ENCODE measurements at regions not wholly inside any gene's neighbourhood (a gene's known extent, or its start where the extent isn't known, plus 50 kb on each side); places are given as distances from the start of the nearest gene placed in this dataset.

GRCh38 chr16:73339821-73340220 is 291.9 kb upstream of the ZFHX3 start:
- Histone ChIP-seq H3K27ac (ENCODE audit: low read depth, low read length) (no peak overlapping the region), H3K79me2 (ENCODE audit: control insufficient read depth, low read length) (no peaks in the 10 kb centered on the region), H3K4me2 (ENCODE audit: low read length) (no peak overlapping the region), H3K4me3 (ENCODE audit: low read length) (no peak overlapping the region), H3F3A (ENCODE audit: control insufficient read depth, insufficient read depth) (no peaks in the 10 kb centered on the region), H3K36me3 (ENCODE audit: control insufficient read depth, low read length) (no peaks in the 10 kb centered on the region), H3K9me3 (ENCODE audit: control insufficient read depth, insufficient read depth, low read length) (no peaks in the 10 kb centered on the region), H4K20me1 (ENCODE audit: control insufficient read depth, insufficient read depth, low read depth, low read length) (no peaks in the 10 kb centered on the region), H3K27me3 (ENCODE audit: control insufficient read depth, low read length) (no peaks in the 10 kb centered on the region), H3K4me1 (ENCODE audit: control insufficient read depth, low read length) (no peaks in the 10 kb centered on the region), H3K9me2 (replicated peaks; ENCODE audit: control insufficient read depth, low read length) (no peaks in the 10 kb centered on the region)
- TF ChIP-seq CTCF (IDR thresholded peaks at IDR 0.05; ENCODE audit: low read depth, low read length, poor library complexity, severe bottlenecking) (no peak), EZH2phosphoT487 (IDR thresholded peaks at IDR 0.05; ENCODE audit: borderline replicate concordance, low read length) (no peak)

DNA sequence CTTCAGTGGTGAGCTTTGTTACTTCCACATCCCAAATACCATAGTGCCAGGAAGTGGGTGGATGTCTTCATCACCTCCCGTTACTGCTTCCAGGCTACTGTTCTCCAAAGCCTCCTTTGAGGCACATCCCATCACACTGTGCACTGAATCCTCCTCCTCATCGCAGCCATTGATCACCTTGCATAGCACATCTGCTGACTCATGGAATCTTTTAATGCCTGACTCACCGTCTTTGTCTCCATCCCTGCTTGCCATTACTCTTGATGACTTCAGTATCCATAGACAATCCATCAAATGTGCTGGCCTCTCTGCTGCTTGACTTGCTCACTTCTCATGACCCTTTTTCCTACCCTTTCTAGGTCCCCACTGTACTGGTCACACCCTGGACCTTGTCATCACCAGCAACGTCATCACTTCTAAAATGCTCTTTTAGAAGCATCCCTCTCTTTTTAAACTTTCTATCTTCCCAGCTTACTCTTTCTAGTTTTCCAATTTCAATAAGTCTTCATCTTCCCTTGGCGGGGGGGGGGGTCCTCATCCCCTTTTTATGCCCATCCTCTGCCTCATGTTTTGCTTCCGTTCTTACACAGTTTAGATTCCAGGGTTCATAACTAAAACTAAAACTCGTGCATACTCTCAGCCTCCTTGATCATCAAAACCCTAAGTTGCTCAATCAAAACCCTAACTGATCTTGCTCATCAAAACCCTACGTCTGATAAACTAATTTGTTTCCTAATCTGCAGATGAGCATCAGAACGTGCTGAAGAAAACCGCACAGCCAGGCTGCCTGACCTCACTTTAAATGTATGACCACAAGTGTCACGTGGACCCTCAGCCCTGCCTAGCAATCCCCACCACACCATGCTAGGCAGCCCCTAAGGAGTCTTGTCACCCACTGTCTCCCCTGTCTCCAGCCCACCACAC is 289.7 kb upstream of the ZFHX3 start:
- TF ChIP-seq CTCF (IDR thresholded peaks at IDR 0.05; ENCODE audit: low read depth, low read length, poor library complexity, severe bottlenecking) (no peak), EZH2phosphoT487 (IDR thresholded peaks at IDR 0.05; ENCODE audit: borderline replicate concordance, low read length) (no peak)
- no peaks in the 10 kb centered on the region for H3F3A ChIP-seq (ENCODE audit: control insufficient read depth, insufficient read depth)
- H3K27ac ChIP-seq (ENCODE audit: low read depth, low read length), result no peak overlapping the region
- no peaks in the 10 kb centered on the region for H3K27me3 ChIP-seq (ENCODE audit: control insufficient read depth, low read length)
- H4K20me1 ChIP-seq (ENCODE audit: control insufficient read depth, insufficient read depth, low read depth, low read length), result no peaks in the 10 kb centered on the region
- no peak overlapping the region for H3K4me2 ChIP-seq (ENCODE audit: low read length)
- no peaks in the 10 kb centered on the region for H3K36me3 ChIP-seq (ENCODE audit: control insufficient read depth, low read length)
- no peaks in the 10 kb centered on the region for H3K4me1 ChIP-seq (ENCODE audit: control insufficient read depth, low read length)
- H3K9me2 ChIP-seq (replicated peaks; ENCODE audit: control insufficient read depth, low read length), result no peaks in the 10 kb centered on the region
- no peaks in the 10 kb centered on the region for H3K9me3 ChIP-seq (ENCODE audit: control insufficient read depth, insufficient read depth, low read length)
- H3K79me2 ChIP-seq (ENCODE audit: control insufficient read depth, low read length), result no peaks in the 10 kb centered on the region
- H3K4me3 ChIP-seq (ENCODE audit: low read length), result no peak overlapping the region

DNA sequence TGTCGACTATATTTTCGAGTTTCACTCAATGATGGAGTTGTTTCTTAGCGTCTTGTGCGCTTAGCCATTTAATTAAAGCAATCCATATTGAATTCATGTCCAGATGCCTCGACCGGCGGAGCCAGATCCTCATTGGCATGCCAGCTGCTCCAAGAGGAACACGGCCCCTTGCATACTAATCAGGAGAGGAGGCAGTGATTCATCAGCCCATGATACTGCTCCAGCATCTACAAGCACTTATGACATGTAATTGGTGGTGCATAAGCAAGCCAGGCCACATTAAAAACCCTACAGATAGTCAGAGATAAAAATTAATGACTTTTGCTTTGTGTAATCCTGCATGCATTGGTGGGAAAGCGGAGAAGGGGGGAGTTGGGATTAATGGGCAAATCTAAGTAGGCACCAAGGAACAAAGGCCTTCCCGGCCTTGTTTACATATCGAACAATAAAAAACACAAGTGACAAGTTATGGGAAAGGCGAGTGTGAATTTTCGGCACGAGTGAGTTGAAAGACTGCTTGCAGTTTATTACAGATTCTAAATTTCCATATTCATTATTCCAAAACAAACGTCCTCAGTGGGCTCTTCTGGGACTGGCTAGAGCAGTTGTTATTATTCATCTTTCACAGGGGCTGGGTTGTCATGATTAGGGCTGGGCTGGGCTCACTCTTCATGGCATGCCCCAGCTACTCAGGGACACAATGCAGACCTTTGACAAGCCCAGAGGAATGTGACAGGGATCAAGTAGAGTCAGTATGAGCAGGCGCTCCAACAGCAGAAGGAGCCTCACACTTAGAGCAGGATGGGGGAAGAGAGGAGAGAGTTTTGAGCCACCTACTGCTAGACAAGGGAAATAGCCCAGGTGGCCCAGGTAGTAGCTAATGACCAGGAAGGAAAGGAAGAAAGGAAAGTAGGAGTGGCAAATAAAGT is 281.7 kb upstream of the ZFHX3 start:
- TF ChIP-seq EZH2phosphoT487 (IDR thresholded peaks at IDR 0.05; ENCODE audit: borderline replicate concordance, low read length) (no peak), CTCF (IDR thresholded peaks at IDR 0.05; ENCODE audit: low read depth, low read length, poor library complexity, severe bottlenecking) (no peak)
- Histone ChIP-seq H3K4me1 (ENCODE audit: control insufficient read depth, low read length) (no peaks in the 10 kb centered on the region), H3K36me3 (ENCODE audit: control insufficient read depth, low read length) (no peaks in the 10 kb centered on the region), H3K4me2 (ENCODE audit: low read length) (no peak overlapping the region), H3K9me2 (replicated peaks; ENCODE audit: control insufficient read depth, low read length) (no peaks in the 10 kb centered on the region), H3K27ac (ENCODE audit: low read depth, low read length) (no peak overlapping the region), H4K20me1 (ENCODE audit: control insufficient read depth, insufficient read depth, low read depth, low read length) (no peaks in the 10 kb centered on the region), H3K79me2 (ENCODE audit: control insufficient read depth, low read length) (no peaks in the 10 kb centered on the region), H3K4me3 (ENCODE audit: low read length) (no peak overlapping the region), H3K27me3 (ENCODE audit: control insufficient read depth, low read length) (no peaks in the 10 kb centered on the region), H3F3A (ENCODE audit: control insufficient read depth, insufficient read depth) (no peaks in the 10 kb centered on the region), H3K9me3 (ENCODE audit: control insufficient read depth, insufficient read depth, low read length) (no peaks in the 10 kb centered on the region)

Measured in DOHH2 (cell line).